PFSK-1 (cell line): ENCODE measurements at regions not wholly inside any gene's neighbourhood (a gene's known extent, or its start where the extent isn't known, plus 50 kb on each side); places are given as distances from the start of the nearest gene placed in this dataset.

Source experiments
- FOXP2 ChIP-seq: optimal IDR thresholded peaks from 2 replicates; pipeline ENCODE3; 2011; ENCODE audit warnings: borderline replicate concordance, control low read depth, inconsistent platforms; ENCODE audit not compliant: insufficient read depth; ENCODE audit errors: extremely low read length, extremely low read depth
- POLR2AphosphoS5 ChIP-seq: IDR thresholded peaks from 2 replicates; pipeline ENCODE4 v1.6.1; 2012; ENCODE audit warnings: low read depth, mild to moderate bottlenecking, control low read depth, low read length, moderate library complexity
- REST ChIP-seq, 2 experiments: IDR thresholded peaks; 2 replicates each; pipeline versions ENCODE4 v1.6.1 to v1.8.0; 2011 to 2012; ENCODE audit warnings: low read depth in 2 of 2, low read length in 2 of 2, control low read depth in 1 of 2, inconsistent platforms in 1 of 2, mild to moderate bottlenecking in 1 of 2, moderate library complexity in 1 of 2; ENCODE audit not compliant: insufficient read depth in 1 of 2
- SIN3A ChIP-seq: IDR thresholded peaks from 2 replicates; pipeline ENCODE4 v1.6.1; 2012; ENCODE audit warnings: mild to moderate bottlenecking, low read length, moderate library complexity, borderline replicate concordance; ENCODE audit not compliant: insufficient read depth
- TAF1 ChIP-seq: IDR thresholded peaks from 2 replicates; pipeline ENCODE4 v1.6.1; 2012; ENCODE audit warnings: low read length, control low read depth, borderline replicate concordance; ENCODE audit not compliant: insufficient read depth

DNA sequence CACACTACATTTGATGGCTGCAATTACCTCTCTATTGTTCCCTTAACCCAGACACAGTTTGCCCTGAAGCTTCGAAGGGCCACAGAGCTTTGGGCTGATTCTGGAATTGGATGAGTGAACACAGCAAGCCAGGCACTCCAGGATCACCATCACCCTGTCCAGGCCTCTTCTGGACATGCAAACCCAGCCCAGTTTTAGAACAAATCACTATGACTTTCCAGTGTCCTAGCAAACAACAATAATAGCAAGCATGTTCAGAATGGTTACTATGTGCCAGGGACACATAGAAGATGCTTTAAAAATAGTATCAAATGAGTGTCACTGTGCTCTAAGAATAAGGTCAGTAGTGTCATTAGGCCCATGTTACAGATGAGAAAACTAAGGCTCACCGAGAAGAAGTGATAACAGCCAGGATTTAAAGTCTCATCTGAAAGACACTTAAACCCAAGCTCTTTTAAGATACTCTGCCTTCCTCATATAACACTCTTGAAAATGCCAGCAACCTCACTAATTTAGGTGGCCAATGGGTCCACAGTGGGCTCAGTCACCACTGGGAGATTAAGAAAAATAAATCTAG, 191.7 kb upstream of the STK17B start:
- TF ChIP-seq TAF1 (no peak), POLR2AphosphoS5 (no peak), REST (IDR thresholded peaks at IDR 0.05; ENCODE audit: insufficient read depth in 1 of 2, low read depth in 2 of 2, low read length in 2 of 2) (no peak), FOXP2 (no peak), SIN3A (no peak)

- TF ChIP-seq POLR2AphosphoS5 (no peak), FOXP2 (no peak), SIN3A (no peak), REST (IDR thresholded peaks at IDR 0.05; ENCODE audit: insufficient read depth in 1 of 2, low read depth in 2 of 2, low read length in 2 of 2) (no peak), TAF1 (no peak)
Observed at GRCh38 chr2:196365145-196365544, 193.8 kb upstream of the STK17B start.

GRCh38 chr2:196365923-196366322, 194.5 kb upstream of the STK17B start:
- TF ChIP-seq TAF1 (no peak), POLR2AphosphoS5 (no peak), FOXP2 (no peak), SIN3A (no peak), REST (IDR thresholded peaks at IDR 0.05; ENCODE audit: insufficient read depth in 1 of 2, low read depth in 2 of 2, low read length in 2 of 2) (no peak)

DNA sequence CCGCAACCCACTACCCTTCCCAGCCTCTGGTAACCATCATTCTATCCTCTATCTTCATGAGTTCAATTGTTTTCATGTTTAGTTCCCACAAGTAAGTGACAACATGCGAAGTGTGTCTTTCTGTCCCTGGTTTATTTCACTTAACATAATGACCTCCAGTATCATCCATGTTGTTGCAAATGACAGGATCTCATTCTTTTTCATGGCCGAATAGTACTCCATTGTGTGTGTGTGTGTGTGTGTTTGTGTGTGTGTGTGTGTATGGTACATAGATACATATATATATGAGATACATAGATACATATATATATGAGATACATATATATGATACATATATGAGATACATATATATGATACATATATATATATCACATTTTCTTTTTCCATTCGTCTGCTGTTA, 196.3 kb upstream of the STK17B start:
- TF ChIP-seq POLR2AphosphoS5, result no peak

GRCh38 chr2:196368546-196369225, 197.3 kb upstream of the STK17B start:
- no peak for TF ChIP-seq FOXP2
- TF ChIP-seq REST (IDR thresholded peaks at IDR 0.05; ENCODE audit: insufficient read depth in 1 of 2, low read depth in 2 of 2, low read length in 2 of 2), result no peak
- no peak for TF ChIP-seq POLR2AphosphoS5
- no peak for TF ChIP-seq TAF1
- TF ChIP-seq SIN3A, result no peak
